B cell (primary cell): ENCODE measurements at regions not wholly inside any gene's neighbourhood (a gene's known extent, or its start where the extent isn't known, plus 50 kb on each side); places are given as distances from the start of the nearest gene placed in this dataset.

ENCODE experiments used
- CTCF ChIP-seq: fragments of 200-600 bp; IDR thresholded peaks from one replicate; pipeline ENCODE4 v1.8.0; 2022; ENCODE audit warnings: antibody characterized with exemption, mild to moderate bottlenecking
- EZH2 ChIP-seq: IDR thresholded peaks from 2 replicates; pipeline ENCODE4 v1.6.1; 2012; ENCODE audit warnings: borderline replicate concordance, low read depth, mild to moderate bottlenecking, moderate library complexity, low read length; ENCODE audit not compliant: insufficient read depth, poor library complexity, severe bottlenecking

- TF ChIP-seq CTCF (no peak), EZH2 (no peak)
Measured at GRCh38 chr1:209490013-209490412, 93.5 kb upstream of the CAMK1G start.
